GM20000 (cell line): ENCODE measurements at regions not wholly inside any gene's neighbourhood (a gene's known extent, or its start where the extent isn't known, plus 50 kb on each side); places are given as distances from the start of the nearest gene placed in this dataset.

Experiments
- DNase-seq: peaks from one replicate; pipeline ENCODE4 v3.0.0; 2012; ENCODE audit warnings: low spot score
- TF ChIP-seq, protein P1 (sequence below): IDR thresholded peaks from 2 replicates; pipeline ENCODE4 v1.5.1; 2012; ENCODE audit warnings: mild to moderate bottlenecking, control low read depth; ENCODE audit errors: extremely low read depth, missing control alignments

GRCh38 chr2:129756276-129756675 is 223.2 kb upstream of the RAB6C start:
- TF ChIP-seq, protein P1, sequence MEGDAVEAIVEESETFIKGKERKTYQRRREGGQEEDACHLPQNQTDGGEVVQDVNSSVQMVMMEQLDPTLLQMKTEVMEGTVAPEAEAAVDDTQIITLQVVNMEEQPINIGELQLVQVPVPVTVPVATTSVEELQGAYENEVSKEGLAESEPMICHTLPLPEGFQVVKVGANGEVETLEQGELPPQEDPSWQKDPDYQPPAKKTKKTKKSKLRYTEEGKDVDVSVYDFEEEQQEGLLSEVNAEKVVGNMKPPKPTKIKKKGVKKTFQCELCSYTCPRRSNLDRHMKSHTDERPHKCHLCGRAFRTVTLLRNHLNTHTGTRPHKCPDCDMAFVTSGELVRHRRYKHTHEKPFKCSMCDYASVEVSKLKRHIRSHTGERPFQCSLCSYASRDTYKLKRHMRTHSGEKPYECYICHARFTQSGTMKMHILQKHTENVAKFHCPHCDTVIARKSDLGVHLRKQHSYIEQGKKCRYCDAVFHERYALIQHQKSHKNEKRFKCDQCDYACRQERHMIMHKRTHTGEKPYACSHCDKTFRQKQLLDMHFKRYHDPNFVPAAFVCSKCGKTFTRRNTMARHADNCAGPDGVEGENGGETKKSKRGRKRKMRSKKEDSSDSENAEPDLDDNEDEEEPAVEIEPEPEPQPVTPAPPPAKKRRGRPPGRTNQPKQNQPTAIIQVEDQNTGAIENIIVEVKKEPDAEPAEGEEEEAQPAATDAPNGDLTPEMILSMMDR, result no peak
- DNase-seq, result no peak

DNA sequence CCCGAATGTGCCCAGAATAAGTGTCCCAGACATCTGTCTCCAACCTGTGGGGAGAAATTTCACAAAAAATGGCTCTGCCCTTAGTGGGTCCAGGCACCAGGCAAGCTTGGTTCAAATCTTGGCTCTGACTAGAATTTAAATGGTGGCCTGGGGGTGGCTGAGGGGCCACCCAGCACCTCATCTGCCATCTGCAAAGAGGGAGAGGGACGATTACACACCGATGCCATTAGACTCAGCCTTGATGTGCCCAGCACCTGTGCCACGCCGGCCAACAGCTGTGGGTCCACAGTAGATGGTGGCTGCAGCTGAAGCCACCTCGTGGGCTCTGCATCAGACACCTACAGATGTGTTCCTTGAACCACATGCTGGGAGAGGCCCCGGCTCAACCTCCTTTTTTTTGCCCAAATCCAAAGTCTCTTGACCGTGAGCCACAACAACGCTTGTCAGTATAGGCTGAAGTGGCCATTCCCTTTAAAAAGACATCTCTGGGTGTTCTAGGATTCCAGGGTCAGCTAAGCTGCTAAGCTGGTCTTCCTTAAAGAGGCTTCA is 222.0 kb upstream of the RAB6C start:
- TF ChIP-seq, protein P1, result no peak

DNA sequence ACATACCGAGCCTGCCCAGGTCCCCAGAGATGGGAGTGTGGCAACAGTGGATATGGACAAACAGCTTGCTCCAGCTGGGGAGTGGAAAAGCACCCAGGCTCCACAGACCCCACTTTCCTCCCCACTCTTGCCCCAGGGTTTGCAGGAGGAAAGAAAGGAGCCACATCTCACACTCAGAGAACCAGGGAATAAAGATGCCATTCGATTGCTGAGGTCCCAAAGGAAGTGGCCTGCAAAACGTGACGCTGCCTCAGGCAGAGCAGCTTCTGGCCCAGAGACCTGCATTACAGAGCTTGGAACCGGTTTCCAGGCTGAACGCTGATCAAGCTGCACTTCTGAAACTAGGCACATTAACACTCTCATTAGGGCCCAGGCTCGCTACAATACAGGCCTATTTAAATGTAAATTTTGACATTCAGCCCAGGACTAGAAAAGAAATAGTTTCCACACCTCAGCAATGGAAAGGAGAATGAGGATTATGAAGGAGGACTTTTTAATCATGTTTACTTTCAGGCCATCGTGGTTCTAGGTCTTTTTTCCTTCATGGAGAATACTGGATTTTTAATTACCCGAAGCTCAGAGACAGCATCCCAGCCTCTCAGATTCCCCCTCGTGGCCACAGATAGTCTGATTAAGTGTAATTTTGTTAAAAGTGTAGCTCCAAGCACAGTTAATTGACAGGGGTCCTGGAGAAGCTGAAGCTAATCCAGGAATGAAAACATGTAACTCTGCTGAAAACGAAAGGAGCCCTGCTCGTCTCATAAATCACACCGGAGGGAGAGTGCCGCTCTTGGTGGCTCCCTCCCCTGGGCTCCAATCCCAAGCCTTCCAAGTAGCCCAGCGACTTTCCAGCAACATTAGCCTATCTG is 221.3 kb upstream of the RAB6C start:
- TF ChIP-seq, protein P1, result no peak
- no peak for DNase-seq

More for the DNA sequence above, 222.0 kb upstream of the RAB6C start:
- no peak for DNase-seq

DNA sequence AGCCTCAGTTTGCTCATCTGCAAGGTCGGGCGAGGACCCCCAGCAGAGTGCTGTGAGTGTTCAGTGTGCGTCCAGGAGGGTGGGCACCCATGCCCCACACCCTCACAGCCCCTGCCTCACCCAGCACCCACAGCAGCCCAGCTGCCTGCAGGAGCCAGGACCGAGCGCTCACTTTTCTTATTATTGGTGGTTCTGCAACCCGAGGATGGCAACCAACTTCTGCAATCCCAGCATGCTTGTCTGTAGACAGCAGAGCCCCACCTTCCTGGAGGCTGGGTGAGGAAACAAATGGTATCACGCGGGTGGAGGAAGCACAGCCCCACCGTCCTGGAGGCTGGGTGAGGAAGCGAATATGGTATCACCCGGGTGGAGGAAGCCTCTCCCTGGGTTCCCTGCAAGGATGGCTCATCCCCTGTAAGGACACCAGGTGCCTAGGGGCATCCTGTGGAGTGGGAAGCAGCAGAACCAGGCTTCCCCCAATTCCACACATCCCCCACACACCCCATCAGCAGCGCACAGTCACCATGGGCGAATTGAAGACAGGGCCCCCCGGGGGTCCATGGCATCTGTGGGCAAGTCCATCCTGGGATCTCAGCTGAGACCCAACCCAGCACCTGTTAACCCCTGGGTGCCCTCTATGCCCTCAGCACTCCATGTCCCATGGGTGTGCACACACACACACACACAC is 220.5 kb upstream of the RAB6C start:
- TF ChIP-seq, protein P1, result no peak
- DNase-seq, result no peak

DNA sequence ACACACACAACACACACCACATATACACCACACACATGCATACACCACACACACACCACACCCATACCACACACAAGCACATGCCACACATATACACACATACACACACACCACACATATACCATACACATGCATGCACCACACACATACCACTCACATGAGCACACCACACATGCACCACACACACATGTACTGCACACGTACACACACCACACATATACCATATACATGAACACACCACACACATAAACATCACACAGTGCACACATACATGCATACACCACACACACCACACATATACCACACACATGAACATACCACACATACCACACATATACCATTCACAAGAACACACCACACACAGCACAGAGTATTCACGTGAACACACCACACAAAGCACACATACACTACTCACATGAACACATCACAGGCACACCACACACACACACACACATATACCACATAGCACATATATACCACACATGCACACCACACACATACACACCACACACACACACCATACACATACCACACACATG is 219.9 kb upstream of the RAB6C start:
- TF ChIP-seq, protein P1, result no peak
- DNase-seq, result no peak

DNA sequence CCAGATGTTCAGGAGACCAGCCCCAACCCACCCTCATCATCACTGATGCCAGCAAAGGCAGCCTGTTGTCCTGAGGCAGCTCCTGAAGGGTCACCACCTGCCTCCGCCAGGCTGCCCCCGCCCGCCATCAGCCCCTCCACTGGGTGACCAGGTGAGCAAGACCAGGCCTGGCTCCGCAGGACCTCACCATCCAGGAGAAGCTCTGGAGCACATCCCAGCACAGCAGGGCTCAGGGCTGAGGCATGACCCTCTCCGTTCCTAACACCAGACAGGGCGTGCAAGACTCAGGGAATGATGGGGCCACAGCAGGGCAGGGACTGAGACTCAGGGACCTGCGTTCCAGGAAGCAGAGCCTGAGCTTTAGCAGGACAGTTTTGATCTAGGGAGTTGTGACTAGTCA is 218.8 kb upstream of the RAB6C start:
- TF ChIP-seq, protein P1, result no peak
- DNase-seq, result no peak
